Skeletal muscle tissue (tissue), 3 donors: ENCODE measurements at regions not wholly inside any gene's neighbourhood (a gene's known extent, or its start where the extent isn't known, plus 50 kb on each side); places are given as distances from the start of the nearest gene placed in this dataset.

Experiments used
- H3K27ac ChIP-seq: one replicate; pipeline ENCODE4 v1.7.0; 2013; ENCODE audit warnings: mild to moderate bottlenecking, low read depth, low read length, inconsistent platforms
- H3K27me3 ChIP-seq, 3 donors: one replicate each; pipeline ENCODE4 v1.7.0; 2013; ENCODE audit warnings: low read length in 3 of 3; ENCODE audit not compliant: control insufficient read depth in 3 of 3, insufficient read depth in 3 of 3
- H3K36me3 ChIP-seq, 3 donors: one replicate each; pipeline ENCODE4 v1.7.0; 2013; ENCODE audit warnings: low read length in 3 of 3; ENCODE audit not compliant: control insufficient read depth in 3 of 3, insufficient read depth in 3 of 3
- H3K4me1 ChIP-seq, 3 donors: one replicate each; pipeline ENCODE4 v1.7.0; 2013; ENCODE audit warnings: low read length in 3 of 3, mild to moderate bottlenecking in 3 of 3; ENCODE audit not compliant: control insufficient read depth in 3 of 3, insufficient read depth in 3 of 3
- H3K4me3 ChIP-seq, 3 donors: one replicate each; pipeline ENCODE4 v1.7.0; 2013; ENCODE audit warnings: low read length in 3 of 3
- H3K9ac ChIP-seq, 3 donors: one replicate each; pipeline ENCODE4 v1.7.0; 2013; ENCODE audit warnings: low read length in 3 of 3, mild to moderate bottlenecking in 3 of 3, moderate library complexity in 2 of 3, low read depth in 1 of 3
- H3K9me3 ChIP-seq, 3 donors: one replicate each; pipeline ENCODE4 v1.7.0; 2013; ENCODE audit warnings: low read length in 3 of 3; ENCODE audit not compliant: control insufficient read depth in 3 of 3
- donor health status: Osteomylitis.

DNA sequence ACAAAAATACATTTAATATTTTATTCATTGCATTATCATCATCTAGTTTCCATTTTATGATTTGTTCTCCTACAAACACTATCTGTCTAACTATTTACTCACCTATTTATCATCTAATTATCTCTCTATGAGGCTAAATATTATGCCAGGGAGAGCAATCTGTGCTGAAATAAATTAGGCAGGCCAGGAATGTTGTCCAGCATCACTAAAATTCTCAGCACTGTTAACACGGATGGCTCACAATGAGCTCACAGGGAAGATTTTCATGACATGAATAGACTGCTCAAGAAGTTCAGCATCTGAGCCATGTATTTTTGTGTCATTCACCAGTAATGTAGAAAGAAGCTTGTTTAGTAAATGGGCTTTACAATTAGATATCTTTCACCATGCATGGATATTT lies 1277.2 kb downstream of the GRIK2 start:
- Histone ChIP-seq H3K4me1 (no peaks in the 10 kb centered on the region), H3K4me3 (no peak overlapping the region), H3K9me3 (no peaks in the 10 kb centered on the region)

DNA sequence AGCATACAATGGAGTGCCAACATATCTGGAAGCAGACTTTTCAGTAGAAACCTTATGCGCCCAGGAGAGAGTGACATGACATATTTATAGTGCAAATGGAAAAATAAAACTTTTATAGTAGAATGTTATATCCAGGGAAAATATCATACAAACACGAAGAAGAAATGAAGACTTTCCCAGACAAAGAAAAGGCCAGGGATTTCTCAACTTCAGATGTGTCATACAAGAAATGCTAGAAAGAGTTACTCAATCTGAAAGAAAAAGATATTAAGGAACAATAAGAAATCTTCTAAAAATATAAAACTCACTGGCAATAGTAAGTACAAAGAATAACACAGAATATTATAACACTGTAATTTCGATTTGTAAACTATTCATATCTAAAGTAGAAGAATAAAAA lies 1269.3 kb downstream of the GRIK2 start:
- Histone ChIP-seq H3K27me3 (no peaks in the 10 kb centered on the region), H3K4me3 (no peak overlapping the region), H3K27ac (no peak overlapping the region), H3K36me3 (no peaks in the 10 kb centered on the region), H3K4me1 (no peaks in the 10 kb centered on the region), H3K9me3 (no peaks in the 10 kb centered on the region), H3K9ac (no peak overlapping the region)

More for the DNA sequence above, 1277.2 kb downstream of the GRIK2 start:
- Histone ChIP-seq H3K27ac (no peak overlapping the region), H3K27me3 (no peaks in the 10 kb centered on the region), H3K36me3 (no peaks in the 10 kb centered on the region), H3K9ac (no peak overlapping the region)

GRCh38 chr6:102660303-102660702 lies 1266.8 kb downstream of the GRIK2 start:
- no peak overlapping the region for H3K4me3 ChIP-seq
- no peaks in the 10 kb centered on the region for H3K9me3 ChIP-seq
- no peaks in the 10 kb centered on the region for H3K27me3 ChIP-seq
- no peaks in the 10 kb centered on the region for H3K36me3 ChIP-seq
- H3K4me1 ChIP-seq: no peaks in the 10 kb centered on the region
- no peak overlapping the region for H3K9ac ChIP-seq
- no peak overlapping the region for H3K27ac ChIP-seq

DNA sequence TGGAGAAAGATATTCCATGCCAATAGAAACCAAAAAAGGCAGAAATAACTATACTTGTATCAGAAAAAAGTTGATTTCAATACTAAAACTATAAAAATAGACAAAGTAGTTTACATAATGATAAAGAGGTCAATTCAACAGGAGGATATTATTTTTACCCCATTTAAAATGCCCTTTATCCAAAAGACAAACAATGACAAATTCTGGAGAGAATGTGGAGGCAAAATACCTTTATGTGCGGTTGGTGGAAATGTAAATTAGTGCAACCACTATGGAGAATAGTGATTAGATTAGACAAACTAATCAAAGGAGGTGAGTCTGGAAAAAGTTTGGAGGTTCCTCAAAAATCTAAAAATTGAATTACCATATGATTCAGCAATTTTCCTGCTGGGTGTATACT lies 1262.3 kb downstream of the GRIK2 start:
- Histone ChIP-seq H3K27ac (no peak overlapping the region), H3K4me1 (no peaks in the 10 kb centered on the region), H3K4me3 (no peak overlapping the region), H3K27me3 (no peaks in the 10 kb centered on the region), H3K9ac (no peak overlapping the region), H3K36me3 (no peaks in the 10 kb centered on the region), H3K9me3 (peaks cover 0 to 2% (median 0%) of the 10 kb centered on the region in 3 donors)

- H3K27ac ChIP-seq: no peak overlapping the region
- no peak overlapping the region for H3K4me3 ChIP-seq
- H3K9ac ChIP-seq: no peak overlapping the region
- no peaks in the 10 kb centered on the region for H3K4me1 ChIP-seq
- no peaks in the 10 kb centered on the region for H3K27me3 ChIP-seq
- no peaks in the 10 kb centered on the region for H3K36me3 ChIP-seq
- no peaks in the 10 kb centered on the region for H3K9me3 ChIP-seq
Observed at GRCh38 chr6:102641426-102641825, 1247.9 kb downstream of the GRIK2 start.

DNA sequence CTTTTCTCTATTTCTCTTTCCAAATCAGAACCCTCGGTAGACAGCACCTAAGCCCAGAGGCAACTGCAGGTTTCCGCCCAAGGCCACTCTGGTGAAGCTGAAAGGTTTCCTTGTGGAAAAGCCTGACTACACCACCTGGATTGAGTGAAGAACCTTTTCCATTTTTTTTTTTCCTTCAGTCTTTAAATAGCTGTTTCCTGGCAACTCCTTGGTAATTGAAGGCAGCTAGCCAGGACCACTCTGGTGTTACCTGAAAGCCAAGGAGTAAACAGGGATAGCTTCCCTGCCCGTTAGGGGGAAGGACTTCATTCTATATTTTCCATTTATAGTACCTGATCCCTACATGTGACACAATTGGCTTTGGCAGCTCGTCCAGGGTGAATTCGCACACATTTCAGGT lies 1238.4 kb downstream of the GRIK2 start:
- Histone ChIP-seq H3K9ac (no peak overlapping the region), H3K4me3 (no peak overlapping the region)

GRCh38 chr6:102623201-102623600 lies 1229.7 kb downstream of the GRIK2 start:
- Histone ChIP-seq H3K27ac (no peak overlapping the region), H3K4me3 (no peak overlapping the region), H3K4me1 (no peaks in the 10 kb centered on the region), H3K9ac (no peak overlapping the region), H3K36me3 (no peaks in the 10 kb centered on the region), H3K27me3 (no peaks in the 10 kb centered on the region), H3K9me3 (no peaks in the 10 kb centered on the region)

More for the DNA sequence above, 1238.4 kb downstream of the GRIK2 start:
- Histone ChIP-seq H3K36me3 (no peaks in the 10 kb centered on the region), H3K27ac (no peak overlapping the region), H3K9me3 (no peaks in the 10 kb centered on the region), H3K27me3 (no peaks in the 10 kb centered on the region), H3K4me1 (no peaks in the 10 kb centered on the region)

GRCh38 chr6:102619585-102619984 lies 1226.1 kb downstream of the GRIK2 start:
- no peaks in the 10 kb centered on the region for H3K36me3 ChIP-seq
- H3K9ac ChIP-seq: no peak overlapping the region
- no peaks in the 10 kb centered on the region for H3K27me3 ChIP-seq
- no peak overlapping the region for H3K27ac ChIP-seq
- H3K4me3 ChIP-seq: no peak overlapping the region
- H3K4me1 ChIP-seq: no peaks in the 10 kb centered on the region
- no peaks in the 10 kb centered on the region for H3K9me3 ChIP-seq

DNA sequence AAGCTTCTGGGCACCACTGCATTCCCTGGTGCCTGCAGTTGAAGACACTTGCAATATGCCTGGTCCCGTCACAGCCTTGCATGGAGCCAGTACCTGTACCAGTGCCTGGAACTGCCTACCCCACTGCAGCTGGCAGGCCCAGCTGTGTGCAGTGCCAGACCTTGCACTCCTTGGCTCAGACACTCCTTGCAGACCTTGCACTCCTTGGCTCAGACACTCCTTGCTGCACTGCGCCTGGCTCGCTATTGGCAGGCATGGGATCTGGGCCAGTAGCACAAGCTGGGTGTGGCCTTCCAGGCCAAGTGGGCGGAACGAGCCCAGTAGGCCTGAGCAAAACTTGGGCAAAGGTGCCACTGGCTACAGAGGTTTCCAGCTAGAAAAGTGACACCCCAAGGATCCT lies 1189.1 kb downstream of the GRIK2 start:
- no peak overlapping the region for H3K9ac ChIP-seq
- no peaks in the 10 kb centered on the region for H3K27me3 ChIP-seq
- H3K4me1 ChIP-seq: no peaks in the 10 kb centered on the region
- no peaks in the 10 kb centered on the region for H3K36me3 ChIP-seq
- H3K9me3 ChIP-seq: peaks cover 0 to 6% (median 3%) of the 10 kb centered on the region in 3 donors
- H3K27ac ChIP-seq: no peak overlapping the region
- no peak overlapping the region for H3K4me3 ChIP-seq

DNA sequence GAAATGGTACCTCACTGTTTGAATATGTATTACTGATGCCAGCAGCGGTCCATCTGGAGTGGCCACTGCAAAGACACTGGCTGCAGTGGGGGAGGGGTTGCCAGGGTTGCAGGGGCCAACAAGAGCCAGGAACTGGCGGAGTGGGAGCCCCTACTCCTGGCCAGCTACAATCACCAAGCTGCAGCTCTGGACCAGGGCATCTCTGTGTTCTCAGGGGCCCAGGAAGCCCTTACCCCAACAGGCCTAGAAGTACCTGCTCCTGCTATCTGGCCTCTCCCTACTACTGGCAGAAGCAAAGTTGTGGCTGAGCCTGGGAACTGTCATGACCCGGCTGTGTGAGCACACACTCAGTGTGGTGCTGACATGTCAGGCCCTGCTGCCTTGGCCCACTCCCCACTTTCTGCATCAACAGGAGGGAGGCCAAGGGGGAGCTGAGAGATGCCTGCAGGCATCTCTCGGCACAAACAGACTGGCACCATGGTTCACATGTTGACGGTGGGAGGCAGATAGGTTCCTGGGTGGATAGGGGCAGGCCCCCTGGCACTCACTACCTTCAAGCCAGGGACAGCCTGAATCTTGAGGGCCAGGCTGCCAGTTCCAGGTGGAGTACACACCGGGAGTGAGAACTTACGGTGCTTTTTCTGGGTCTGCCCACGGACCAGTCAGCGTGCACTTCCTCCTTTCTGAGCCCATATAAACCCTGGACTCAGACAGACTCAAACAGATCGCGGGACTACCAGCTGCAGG lies 1188.0 kb downstream of the GRIK2 start:
- H3K4me1 ChIP-seq: no peaks in the 10 kb centered on the region
- H3K27ac ChIP-seq: no peak overlapping the region
- no peaks in the 10 kb centered on the region for H3K27me3 ChIP-seq
- H3K36me3 ChIP-seq: no peaks in the 10 kb centered on the region
- peaks cover 0 to 6% (median 3%) of the 10 kb centered on the region in 3 donors for H3K9me3 ChIP-seq
- H3K9ac ChIP-seq: no peak overlapping the region
- H3K4me3 ChIP-seq: no peak overlapping the region
